Sigmoid colon (tissue), 3 donors: ENCODE measurements at regions not wholly inside any gene's neighbourhood (a gene's known extent, or its start where the extent isn't known, plus 50 kb on each side); places are given as distances from the start of the nearest gene placed in this dataset.

ENCODE experiments used
- CTCF ChIP-seq, 4 experiments: fragments of 450-650 bp in 3 of 4; fragments of 200-600 bp in 1 of 4; IDR thresholded peaks; one replicate each; pipeline ENCODE4 v1.5.1; 2016 to 2019; ENCODE audit warnings: antibody characterized with exemption in 4 of 4, mild to moderate bottlenecking in 3 of 4, moderate library complexity in 2 of 4
- POLR2A ChIP-seq, 2 donors: fragments of 450-650 bp; IDR thresholded peaks; one replicate each; pipeline ENCODE4 v1.6.1; 2016; ENCODE audit warnings: antibody characterized with exemption in 2 of 2, mild to moderate bottlenecking in 2 of 2, moderate library complexity in 2 of 2

GRCh38 chr18:10278265-10278664 is 176.2 kb upstream of the APCDD1 start:
- no peak for TF ChIP-seq CTCF (IDR thresholded peaks at IDR 0.05)
- no peak for TF ChIP-seq POLR2A (IDR thresholded peaks at IDR 0.05)
